GM21447 (cell line): ENCODE measurements at regions not wholly inside any gene's neighbourhood (a gene's known extent, or its start where the extent isn't known, plus 50 kb on each side); places are given as distances from the start of the nearest gene placed in this dataset.

ENCODE experiments used
- ATAC-seq: cut with Tn5 transposase; IDR thresholded peaks from one replicate; pipeline ENCODE4 v1.9.1; 2021; ENCODE audit not compliant: unreplicated experiment

DNA sequence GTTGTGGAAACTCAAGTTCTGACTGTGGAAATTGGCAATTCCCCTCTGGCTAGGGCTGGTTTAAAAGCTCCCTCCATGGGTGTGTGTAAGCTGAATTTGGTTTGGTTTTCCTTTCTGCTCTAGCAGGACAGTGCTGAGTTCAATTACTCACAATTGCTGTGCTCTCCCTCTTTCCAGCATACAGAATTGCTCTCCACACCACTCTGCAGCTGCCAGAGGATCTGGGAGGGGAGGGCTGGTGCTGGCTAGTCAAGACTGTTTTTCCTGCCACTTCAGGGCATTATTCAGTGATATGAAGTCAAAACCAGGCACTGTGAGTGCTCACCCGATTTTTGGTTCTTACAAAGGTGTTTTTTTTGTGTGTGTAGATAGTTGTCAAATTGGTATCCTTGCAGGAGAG lies 336.9 kb upstream of the SLC24A2 start:
- ATAC-seq: no peak

DNA sequence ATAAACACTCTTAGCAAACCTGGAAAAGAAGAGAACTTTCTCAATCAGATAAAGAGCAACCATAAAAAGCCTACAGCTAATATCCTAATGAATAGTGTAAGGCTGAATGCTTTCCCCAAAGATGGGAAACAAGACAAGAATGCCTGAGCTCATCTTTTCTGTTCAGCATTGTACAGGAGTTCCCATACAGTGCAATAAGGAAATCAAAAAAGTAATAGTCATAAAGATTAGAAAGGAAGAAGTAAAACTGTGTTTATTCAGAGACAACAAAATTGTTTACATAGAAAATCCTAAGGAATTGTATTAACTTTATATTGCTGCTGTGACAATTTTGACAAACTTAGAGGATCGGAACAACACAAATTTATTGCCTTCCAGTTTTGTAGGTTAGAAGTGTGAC lies 330.7 kb upstream of the SLC24A2 start:
- ATAC-seq: no peak

DNA sequence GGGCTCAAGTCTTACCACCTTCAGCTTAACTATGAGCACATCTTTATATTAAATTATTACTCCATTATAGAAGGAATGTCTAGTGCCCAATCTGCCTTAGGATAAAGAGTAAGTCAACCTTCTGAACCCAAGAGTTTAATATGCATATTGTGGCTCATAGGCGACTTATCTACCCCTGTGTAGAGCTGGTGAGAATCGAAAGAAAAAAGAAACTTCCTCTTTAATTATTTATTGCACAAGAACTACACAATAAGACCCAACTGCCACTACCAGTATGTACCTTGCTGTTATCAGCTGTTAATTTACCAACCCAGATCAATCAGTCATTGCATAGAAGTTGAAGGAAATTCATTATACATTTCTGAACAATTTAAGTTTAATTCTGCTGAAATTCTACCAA lies 329.1 kb upstream of the SLC24A2 start:
- no peak for ATAC-seq

DNA sequence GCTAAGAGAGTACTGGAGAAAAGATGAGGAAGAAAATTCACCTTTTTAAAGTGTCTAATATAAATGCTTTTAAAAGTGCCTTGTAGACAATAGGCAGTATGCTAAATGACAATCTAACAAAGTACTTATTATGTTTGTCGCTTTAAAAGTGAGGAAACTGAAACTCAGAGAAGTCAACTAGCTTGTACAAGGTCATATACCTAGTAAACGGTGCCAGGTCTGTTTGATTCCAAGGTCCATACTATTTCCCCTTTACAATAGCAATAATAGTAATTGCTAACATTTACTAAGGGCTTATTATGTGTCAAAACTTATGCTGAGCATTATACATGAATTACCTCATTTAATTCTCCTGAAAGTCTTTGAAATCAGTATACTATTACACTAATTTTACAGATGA lies 328.6 kb upstream of the SLC24A2 start:
- ATAC-seq: no peak

DNA sequence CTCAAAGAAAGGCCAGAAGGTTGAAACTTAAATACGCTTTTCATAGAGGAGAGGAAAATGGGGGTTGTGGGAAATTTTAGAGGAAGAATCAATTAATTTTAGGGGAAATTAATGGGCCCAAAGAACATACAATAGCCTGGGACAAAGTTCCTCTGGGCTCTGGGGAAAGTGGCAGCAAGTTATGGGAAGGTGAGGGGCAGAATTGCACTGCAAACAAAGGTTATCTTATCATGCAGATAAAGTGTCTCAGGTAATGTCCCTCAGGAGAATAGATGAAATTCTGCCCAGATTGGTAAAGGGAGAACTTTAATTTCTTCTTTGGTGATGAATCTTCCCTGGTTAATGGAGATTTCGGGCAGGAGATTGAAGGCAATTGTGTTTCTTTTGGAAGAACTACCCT lies 326.1 kb upstream of the SLC24A2 start:
- ATAC-seq: no peak

DNA sequence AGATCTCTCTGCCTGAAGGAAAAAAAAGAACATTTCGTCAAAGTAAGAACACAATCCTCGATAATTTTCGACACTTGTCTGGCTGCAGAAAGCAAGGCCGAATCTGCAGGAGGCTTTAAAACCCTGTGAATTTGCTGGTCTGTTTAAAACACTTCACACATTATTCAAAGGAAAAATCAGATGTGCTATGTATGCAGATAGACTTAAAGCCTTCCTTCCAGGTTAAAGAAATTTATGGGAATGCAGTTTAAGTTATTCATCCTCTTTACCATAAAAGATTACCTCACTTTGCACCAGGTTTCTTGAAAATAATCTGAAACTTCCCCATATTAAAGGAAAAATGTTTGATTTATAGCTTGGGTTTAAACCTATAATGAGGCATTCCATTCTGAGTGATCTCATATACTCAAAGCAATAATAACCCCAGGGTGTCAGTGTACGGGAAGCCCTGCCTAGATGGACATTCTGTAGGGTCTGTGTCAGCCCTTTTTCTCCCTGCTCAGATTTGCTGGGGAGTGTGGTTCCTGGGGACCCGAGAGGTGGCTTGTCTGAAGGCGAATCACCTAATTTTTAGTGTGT lies 323.5 kb upstream of the SLC24A2 start:
- ATAC-seq: no peak

DNA sequence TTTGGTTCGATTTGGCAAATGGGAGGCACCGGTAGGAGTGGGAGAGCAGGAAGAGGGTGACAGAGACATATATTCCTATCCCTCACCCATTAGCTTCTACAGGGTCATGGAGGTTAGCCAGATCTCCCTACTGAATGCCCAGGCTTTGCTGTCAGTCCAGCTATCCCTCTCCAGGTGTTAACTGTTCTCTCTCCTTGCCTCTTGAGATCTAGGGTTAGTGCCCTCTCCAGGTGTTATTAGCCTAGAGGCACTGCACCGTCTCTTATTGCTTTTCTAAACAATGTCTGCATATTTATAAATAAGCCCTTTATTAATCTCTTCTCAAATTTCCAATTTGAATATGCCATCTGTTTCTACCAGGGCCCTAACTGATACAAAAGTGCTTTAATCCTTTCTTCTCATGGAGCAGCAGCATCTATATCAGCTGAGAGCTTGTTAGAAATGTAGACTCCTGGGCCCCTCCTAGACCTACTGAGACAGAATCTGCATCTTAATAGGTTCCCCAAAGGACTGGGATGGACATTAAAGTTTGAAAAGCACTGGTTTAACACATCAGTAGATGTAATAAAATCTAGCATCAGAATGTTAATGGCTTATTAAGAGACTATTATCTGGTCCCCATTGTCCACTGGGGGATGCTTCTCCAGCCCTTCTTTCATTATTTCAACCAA lies 322.5 kb upstream of the SLC24A2 start:
- ATAC-seq: no peak

DNA sequence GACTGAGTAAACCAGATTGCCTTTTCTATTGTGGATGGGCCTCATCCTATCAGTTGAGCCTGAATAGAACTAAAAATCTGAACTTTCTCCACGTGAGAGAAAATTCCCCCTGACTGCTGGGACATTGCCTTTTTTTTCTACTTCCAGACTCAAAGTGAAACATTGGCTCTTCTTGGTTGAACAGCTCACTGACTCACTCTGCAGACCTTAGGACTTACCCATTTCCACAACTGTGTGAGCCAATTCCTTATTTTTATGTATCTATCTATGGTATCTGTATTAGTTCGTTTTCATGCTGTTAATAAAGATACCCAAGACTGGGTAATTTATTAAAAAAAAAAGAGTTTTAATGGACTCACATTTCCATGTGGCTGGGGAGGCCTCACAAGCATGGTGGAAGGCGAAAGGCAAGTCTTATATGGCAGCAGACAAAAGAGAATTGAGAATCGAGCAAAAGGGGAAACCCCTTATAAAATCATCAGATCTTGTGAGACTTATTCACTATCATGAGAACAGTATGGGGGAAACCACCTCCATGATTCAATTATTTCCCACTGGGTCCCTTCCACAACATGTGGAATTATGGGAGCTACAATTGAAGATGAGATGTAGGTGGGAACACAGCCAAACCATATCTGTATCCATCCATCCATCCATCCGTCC lies 306.7 kb upstream of the SLC24A2 start:
- no peak for ATAC-seq

DNA sequence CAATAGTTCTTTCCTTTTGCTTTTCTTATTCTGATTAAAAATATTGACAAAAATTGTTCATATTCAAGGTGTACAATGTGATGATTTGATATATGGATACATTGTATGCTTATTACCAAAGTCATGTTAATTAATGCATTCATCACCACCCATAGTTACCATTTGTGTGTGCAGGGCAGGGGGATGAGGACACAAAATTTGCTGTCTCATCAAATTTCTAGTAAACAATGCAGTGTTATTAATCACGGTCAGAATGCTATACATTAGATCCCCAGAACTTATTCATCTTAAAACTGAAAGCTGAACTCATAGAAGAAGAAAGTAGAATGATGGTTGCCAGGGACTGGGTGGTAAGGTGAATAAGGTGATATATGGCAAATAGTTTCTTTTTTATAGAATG lies 303.7 kb upstream of the SLC24A2 start:
- ATAC-seq: no peak

DNA sequence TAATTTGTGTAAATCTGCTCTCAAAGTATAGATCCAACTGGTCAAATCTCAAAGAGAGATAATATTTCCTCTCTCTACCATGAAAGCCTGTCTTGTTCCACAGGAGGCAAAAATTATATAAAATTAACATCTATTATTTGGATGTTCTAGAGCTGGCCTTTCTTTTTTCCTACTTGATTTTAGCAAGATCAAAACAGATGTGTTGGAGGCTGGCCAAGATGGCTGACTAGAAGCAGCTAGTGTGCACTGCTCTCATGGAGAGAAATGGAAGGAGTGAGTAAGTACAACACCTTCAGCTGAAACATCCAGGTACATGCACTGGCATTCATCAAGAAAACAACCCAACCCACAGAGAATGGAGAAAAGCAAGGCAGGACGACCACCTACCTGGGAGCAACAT lies 298.6 kb upstream of the SLC24A2 start:
- no peak for ATAC-seq

DNA sequence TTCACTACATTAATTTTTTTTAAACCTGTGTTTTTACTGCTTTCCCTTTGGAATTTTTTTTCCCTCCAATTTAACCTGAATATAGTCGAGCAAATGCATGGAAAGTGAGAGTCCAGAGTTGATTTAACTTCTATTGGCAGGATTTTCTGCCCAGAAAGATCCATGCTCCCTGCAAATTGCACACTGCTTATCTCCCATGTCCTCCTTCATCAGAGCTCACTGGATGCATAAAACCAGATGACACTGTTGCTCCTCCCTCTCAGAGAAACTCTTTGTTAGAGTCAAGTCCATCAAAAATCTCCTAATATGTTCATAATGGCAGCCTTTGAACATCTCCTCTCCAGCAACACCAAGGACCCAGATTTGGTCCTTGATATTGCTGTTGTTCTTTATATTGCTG lies 297.0 kb upstream of the SLC24A2 start:
- ATAC-seq: no peak

DNA sequence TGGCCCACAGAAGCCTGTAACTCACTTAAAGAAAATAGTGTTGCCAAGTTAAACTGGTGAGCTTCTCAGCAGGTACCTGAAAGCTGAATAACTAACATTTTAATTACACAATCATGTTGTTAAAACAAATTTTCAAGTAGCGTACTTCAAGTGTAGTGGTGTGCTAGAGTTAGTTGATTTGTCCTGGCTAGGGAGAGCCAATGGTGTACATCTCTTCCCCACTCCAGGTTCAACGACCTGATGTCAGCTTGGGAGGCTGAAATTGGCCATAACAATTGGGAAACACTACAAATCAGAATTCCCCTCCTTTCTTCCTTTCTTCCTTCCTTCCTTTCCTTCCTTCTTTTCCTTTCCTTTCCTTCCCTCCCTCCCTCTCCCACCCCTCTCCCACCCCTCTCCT lies 295.3 kb upstream of the SLC24A2 start:
- ATAC-seq: no peak

DNA sequence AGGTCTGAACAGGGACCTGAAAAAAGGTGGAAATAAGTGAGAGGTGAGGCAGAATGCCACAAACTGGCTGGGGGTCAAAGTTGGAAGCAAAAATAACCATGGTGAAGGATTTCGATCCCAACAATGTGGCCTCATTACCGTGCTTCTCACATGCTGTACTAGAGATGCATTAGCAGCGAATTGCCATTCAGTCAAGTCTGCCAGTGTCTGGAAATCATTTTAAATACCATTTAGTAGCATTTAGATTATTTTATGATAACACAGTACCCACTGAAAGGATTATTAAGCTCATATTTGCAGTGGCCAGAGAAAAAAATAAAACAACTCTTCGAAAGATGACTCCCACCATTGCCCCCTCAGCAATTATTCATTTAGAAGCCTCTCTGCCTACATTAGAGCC lies 294.6 kb upstream of the SLC24A2 start:
- ATAC-seq: no peak

DNA sequence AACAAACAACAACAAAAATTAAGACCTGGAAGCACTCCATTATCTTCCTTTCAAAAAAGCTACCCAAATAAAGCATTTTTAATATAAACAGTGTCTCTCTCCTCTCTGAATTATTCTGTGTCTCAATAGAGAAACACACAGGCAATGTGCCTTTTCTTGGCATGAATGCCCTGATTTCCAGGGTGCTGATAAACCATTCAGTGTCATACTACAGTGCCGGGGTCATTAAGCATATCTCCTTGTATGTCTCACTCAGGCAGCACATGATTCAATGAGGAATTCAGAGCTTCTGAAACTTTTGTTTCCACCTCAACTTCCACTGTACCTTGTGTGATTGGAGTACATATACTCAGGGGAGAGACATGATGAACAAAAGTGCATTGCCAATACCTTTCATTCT lies 294.0 kb upstream of the SLC24A2 start:
- ATAC-seq: no peak

DNA sequence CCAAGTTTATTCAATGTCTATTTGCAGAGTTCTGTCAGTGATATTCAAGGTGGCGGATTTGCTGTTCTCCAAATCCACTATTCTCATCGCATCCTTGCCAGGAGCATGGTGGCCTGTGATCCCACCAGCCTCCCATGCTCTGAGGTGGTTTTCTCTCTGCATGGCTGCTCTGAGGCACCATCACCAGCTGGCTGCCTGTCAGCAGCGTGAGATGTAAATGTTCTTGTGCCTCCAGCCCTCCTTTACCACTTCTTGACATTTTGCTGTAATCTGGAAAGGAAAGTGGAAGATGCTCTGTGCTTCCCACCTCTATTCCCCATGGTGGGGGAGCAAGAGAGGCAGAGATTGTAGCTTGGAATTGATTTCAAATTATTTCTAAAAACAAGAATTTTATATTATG lies 293.6 kb upstream of the SLC24A2 start:
- ATAC-seq: no peak

DNA sequence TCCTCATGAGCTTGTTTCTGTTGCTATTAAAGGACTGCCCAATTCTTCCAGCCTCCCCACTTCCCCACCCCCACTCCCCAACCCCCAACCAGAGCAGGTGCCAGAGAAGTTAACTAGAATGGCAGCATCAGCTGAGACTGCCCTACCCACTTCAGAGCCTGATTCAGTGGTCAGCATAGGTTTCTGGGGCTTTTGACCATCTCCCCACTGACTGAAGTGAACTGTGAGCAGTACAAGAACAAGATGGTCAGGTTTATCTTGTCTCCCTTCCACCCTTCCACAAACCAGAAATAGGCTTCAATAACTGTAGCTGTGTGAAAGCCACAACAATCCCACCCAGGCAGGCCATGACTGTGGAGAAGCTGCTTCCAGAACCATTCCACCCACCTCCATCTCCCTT lies 289.4 kb upstream of the SLC24A2 start:
- no peak for ATAC-seq

DNA sequence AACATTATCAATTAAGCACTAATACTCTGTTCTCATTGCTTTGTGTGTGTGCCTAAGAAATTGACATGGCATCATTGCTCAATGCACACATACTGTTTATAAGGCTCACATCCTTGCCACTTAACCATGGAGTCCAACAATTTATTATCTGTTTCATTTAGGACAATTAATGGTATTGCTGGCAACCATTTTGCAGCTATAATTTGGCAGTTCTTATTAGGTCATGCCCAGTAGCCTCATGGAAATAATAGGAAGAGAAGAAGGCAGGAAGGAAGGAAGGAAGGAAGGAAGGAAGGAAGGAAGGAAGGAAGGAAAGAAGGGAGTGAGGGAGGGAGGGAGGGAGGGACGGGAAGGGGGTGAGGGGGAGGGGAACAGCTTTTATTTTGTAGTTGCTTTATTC lies 285.5 kb upstream of the SLC24A2 start:
- ATAC-seq: no peak

DNA sequence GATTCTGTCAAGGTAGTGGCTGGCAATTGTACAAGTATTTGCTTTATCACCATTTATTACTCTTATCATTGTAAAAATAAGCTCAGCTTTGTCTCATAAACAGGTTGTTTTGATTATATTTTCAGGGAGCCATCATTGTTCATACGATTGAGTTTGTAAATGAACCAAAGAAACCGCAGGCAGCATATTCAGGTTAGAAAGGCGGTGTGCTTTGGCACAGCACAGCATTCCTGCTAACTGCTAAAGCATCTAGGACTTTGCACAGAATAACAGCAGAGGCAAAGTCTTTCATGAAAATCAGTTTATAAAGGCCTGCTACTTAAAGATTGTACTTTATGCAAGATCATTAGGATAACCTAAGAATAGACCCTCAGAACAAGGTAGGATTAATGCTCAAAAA lies 281.5 kb upstream of the SLC24A2 start:
- ATAC-seq: no peak

DNA sequence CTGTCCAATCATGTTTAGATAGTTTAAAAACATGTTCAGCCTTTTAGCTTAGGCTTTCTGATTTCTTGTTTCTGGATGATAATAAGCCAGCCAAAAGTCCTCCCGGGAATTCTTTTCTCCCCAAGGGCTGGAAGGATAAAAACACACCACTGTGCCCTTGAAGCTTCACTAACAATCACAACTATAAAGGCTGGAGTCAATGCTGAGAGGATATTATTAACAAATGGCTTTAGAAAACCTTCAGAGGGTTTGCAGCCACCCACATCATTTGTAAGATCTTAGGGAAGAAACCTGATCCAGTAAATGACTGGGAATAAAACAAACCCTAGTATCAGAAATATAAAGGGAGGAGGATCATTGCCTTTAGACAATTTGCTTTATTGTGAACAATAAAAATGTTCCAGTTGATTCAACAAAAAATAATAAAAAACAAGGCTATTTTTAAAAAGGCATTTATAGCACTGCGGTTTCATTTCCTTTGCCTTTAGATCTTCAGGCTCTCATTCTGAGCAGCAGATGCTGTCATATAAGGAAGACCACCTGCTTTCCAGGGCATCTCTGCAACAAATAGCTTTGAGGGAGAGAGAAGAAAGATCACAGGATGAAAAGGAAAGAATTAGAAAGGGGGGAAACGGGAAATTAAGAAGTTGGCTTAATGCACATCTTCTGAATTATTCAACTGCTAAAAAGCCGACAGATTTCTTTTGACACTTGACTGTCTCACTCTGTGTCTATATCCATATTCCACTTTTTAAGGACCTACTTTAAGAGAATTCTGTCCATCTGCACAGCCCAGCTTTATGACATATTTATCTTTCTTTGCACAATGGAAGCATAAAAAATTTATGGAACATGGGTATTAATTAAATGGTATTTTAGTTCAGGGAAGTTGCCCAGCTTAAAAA lies 277.2 kb upstream of the SLC24A2 start:
- no peak for ATAC-seq

DNA sequence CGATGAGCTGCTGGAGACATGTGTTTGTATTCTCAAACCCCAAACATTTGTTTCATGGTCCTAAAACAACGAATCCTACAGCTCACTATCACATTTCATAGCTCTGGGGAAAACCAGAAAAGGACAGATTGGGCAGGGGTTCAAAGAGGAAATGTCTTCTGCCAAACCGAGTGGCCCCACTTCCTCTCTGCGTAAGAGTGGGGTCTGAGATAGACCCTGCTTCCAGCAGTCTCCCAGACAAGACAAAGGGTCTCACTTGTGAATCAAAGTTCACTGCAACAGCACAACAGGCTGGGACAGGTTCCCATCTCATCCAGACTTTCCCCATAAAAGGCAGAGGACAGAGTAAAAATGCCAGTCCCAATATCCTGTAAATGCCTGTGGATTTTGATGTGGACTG lies 276.2 kb upstream of the SLC24A2 start:
- no peak for ATAC-seq

DNA sequence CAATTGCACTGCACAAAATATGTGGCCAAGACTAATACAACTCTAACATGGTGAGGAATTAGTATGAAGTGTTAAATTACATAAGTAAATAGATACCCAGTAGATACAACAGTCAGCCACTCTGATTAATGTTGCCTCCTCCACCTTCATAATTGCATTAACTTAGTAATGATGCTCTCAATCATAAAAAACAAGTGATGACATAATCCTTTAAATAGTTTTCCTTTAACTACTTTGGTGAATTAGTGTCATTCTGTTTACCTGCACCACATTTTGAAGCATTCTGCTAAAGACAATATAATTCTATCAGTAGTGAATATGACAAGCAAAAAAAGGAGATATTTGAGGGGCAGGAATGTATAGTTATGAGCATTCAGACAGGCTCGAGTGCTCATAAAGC lies 265.9 kb upstream of the SLC24A2 start:
- ATAC-seq: no peak

DNA sequence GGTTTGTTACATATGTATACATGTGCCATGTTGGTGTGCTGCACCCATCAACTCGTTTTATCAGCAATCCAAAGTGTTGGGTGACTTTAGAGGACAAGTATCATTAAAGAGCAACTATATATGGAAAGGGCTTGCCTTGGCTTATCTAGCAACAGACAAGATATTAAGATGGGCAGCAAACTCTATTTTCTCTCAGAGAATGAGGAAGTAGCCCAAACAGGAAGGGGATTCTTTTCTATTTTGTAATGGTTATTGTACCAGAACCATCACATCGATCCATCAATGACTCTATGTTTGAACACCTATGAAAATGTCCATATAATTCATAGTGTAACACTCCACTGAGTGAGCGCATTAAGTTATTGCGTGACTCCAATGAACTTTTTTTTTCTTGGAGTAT lies 260.1 kb upstream of the SLC24A2 start:
- ATAC-seq: no peak
